Endothelial cell of umbilical vein (primary cell): ENCODE measurements at regions not wholly inside any gene's neighbourhood (a gene's known extent, or its start where the extent isn't known, plus 50 kb on each side); places are given as distances from the start of the nearest gene placed in this dataset.

Experiments used
- BruUV-seq: library from RNA; stranded (reverse); fragments of 400-500 nt; replicated peaks from 2 replicates; lab custom pipeline; 2021; lab: Mats Ljungman, UMichigan
- CTCF ChIA-PET: fragments of 300-600, 350-600 bp; sonication (Branson Sonifier 250); formaldehyde crosslinking; loops from one replicate; lab custom pipeline; 2021; ENCODE audit warnings: antibody characterized with exemption, inconsistent platforms; lab: Charles Lee
- POLR2A ChIA-PET: fragments of 300-600, 350-600 bp; sonication (Branson Sonifier 250); formaldehyde crosslinking; loops from one replicate; lab custom pipeline; 2021; ENCODE audit warnings: antibody characterized with exemption, inconsistent platforms; lab: Charles Lee
- DNase-seq: peaks from one replicate; pipeline ENCODE4 v3.0.0-alpha.2; 2011; ENCODE audit warnings: low read depth, low spot score
- FAIRE-seq: peaks from 2 replicates; lab custom pipeline; 2011; peaks lifted over from hg19 to GRCh38; lab: Jason Lieb, UNC
- H2AFZ ChIP-seq: 2 replicates; pipeline ENCODE4 v1.6.0; 2012; ENCODE audit warnings: low read depth, low read length, control low read depth, inconsistent platforms
- H3K27ac ChIP-seq: 2 replicates; pipeline ENCODE4 v1.5.1; 2011; ENCODE audit warnings: low read depth, mild to moderate bottlenecking, control low read depth, low read length, moderate library complexity; ENCODE audit not compliant: insufficient read depth
- H3K27me3 ChIP-seq, 2 experiments: 2 replicates each; pipeline versions ENCODE4 v1.6.0 to v1.6.1; 2011; ENCODE audit warnings: low read length in 2 of 2, mixed read lengths in 1 of 2; ENCODE audit not compliant: control insufficient read depth in 2 of 2, insufficient read depth in 2 of 2
- H3K36me3 ChIP-seq, 2 experiments: 2 replicates in 1 of 2; 3 replicates in 1 of 2; pipeline ENCODE4 v1.5.1; 2011; ENCODE audit warnings: low read length in 2 of 2, mild to moderate bottlenecking in 1 of 2, moderate library complexity in 1 of 2; ENCODE audit not compliant: control insufficient read depth in 2 of 2, insufficient read depth in 2 of 2; ENCODE audit errors: extremely low read depth in 1 of 2
- H3K4me1 ChIP-seq: 3 replicates; pipeline ENCODE4 v1.5.1; 2011; ENCODE audit warnings: mild to moderate bottlenecking, low read length; ENCODE audit not compliant: control insufficient read depth, insufficient read depth; ENCODE audit errors: extremely low read depth
- H3K4me2 ChIP-seq: 2 replicates; pipeline ENCODE4 v1.6.1; 2011; ENCODE audit warnings: low read length, control low read depth, mixed read lengths; ENCODE audit not compliant: insufficient read depth
- H3K4me3 ChIP-seq, 3 experiments: fragments of 200-600 bp in 1 of 3; sonication (generic), shearing (Covaris generic) in 1 of 3; replicated peaks in 1 of 3; 2 replicates each; pipeline ENCODE4 v1.5.1; 2011 to 2016; ENCODE audit warnings: control low read depth in 3 of 3, low read length in 3 of 3, mild to moderate bottlenecking in 2 of 3, inconsistent platforms in 1 of 3, low read depth in 1 of 3, moderate library complexity in 1 of 3; ENCODE audit not compliant: insufficient read depth in 1 of 3
- H3K79me2 ChIP-seq: 2 replicates; pipeline ENCODE4 v1.6.0; 2012; ENCODE audit warnings: low read length, inconsistent platforms; ENCODE audit not compliant: control insufficient read depth, insufficient read depth
- H3K9ac ChIP-seq: replicated peaks from 2 replicates; pipeline ENCODE3; 2011; ENCODE audit warnings: low read length, control low read depth; ENCODE audit not compliant: insufficient read depth; ENCODE audit errors: extremely low read depth
- H3K9me1 ChIP-seq: replicated peaks from 3 replicates; pipeline ENCODE4 v1.6.0; 2011; ENCODE audit warnings: mild to moderate bottlenecking, low read length; ENCODE audit not compliant: control insufficient read depth, insufficient read depth; ENCODE audit errors: extremely low read depth
- H3K9me3 ChIP-seq: replicated peaks from 2 replicates; pipeline ENCODE4 v1.5.1; 2012; ENCODE audit warnings: low read length, inconsistent platforms; ENCODE audit not compliant: control insufficient read depth, insufficient read depth
- H4K20me1 ChIP-seq: replicated peaks from 2 replicates; pipeline ENCODE3; 2011; ENCODE audit warnings: mild to moderate bottlenecking, low read length; ENCODE audit not compliant: control insufficient read depth, insufficient read depth; ENCODE audit errors: extremely low read depth
- CTCF ChIP-seq, 2 donors: IDR thresholded peaks; 1 replicate in 1 of 2; 2 replicates in 1 of 2; pipeline ENCODE4 v1.5.1; 2011; ENCODE audit warnings: low read length in 2 of 2, mild to moderate bottlenecking in 2 of 2, moderate library complexity in 2 of 2, control low read depth in 1 of 2, inconsistent platforms in 1 of 2, low read depth in 1 of 2; ENCODE audit not compliant: insufficient read depth in 1 of 2; ENCODE audit errors: extremely low read depth in 1 of 2
- EZH2 ChIP-seq: IDR thresholded peaks from 2 replicates; pipeline ENCODE4 v1.6.1; 2012; ENCODE audit warnings: borderline replicate concordance, low read depth, mild to moderate bottlenecking, moderate library complexity, low read length, inconsistent platforms; ENCODE audit not compliant: severe bottlenecking
- FOS ChIP-seq: IDR thresholded peaks from 2 replicates; pipeline ENCODE4 v1.6.1; 2011; ENCODE audit warnings: mild to moderate bottlenecking, low read length, moderate library complexity, borderline replicate concordance; ENCODE audit not compliant: insufficient read depth
- GATA2 ChIP-seq: IDR thresholded peaks from 2 replicates; pipeline ENCODE4 v1.7.0; 2011; ENCODE audit warnings: low read depth, mild to moderate bottlenecking, moderate library complexity, mixed read lengths, low read length; ENCODE audit not compliant: insufficient read length, insufficient read depth
- JUN ChIP-seq: IDR thresholded peaks from 2 replicates; pipeline ENCODE4 v1.6.1; 2011; ENCODE audit warnings: borderline replicate concordance, low read depth; ENCODE audit not compliant: insufficient read length, insufficient read depth
- MAX ChIP-seq: IDR thresholded peaks from 2 replicates; pipeline ENCODE4 v1.6.1; 2011; ENCODE audit not compliant: insufficient read depth, insufficient read length
- MYC ChIP-seq: IDR thresholded peaks from one replicate; pipeline ENCODE4 v1.6.1; 2011; ENCODE audit warnings: mild to moderate bottlenecking, low read depth, low read length
- POLR2A ChIP-seq: IDR thresholded peaks from 2 replicates; pipeline ENCODE4 v1.6.1; 2012; ENCODE audit warnings: low read depth, mild to moderate bottlenecking, control low read depth, low read length
- POLR2AphosphoS5 ChIP-seq: IDR thresholded peaks from 2 replicates; pipeline ENCODE4 v1.6.1; 2012; ENCODE audit warnings: low read depth, mild to moderate bottlenecking, control low read depth, low read length, moderate library complexity; ENCODE audit not compliant: insufficient read depth
- dilution Hi-C: fragments of 300-500 bp; cut with MboI; formaldehyde crosslinking; loops from one replicate; pipeline ENCODE4 v1.15.0; 2019; ENCODE audit warnings: low sequenced_read_pairs; ENCODE audit not compliant: extremely low pct_ligation_motif_present
- intact Hi-C: fragments of 100-400 bp; cut with micrococcal nuclease; formaldehyde crosslinking; loops from one replicate; pipeline ENCODE4 v1.10.0; 2022

GRCh38 chr1:218548764-218549163 is 203.6 kb downstream of the TGFB2 start:
- no peaks in the 10 kb centered on the region for H4K20me1 ChIP-seq
- intact Hi-C loops (no loop called here), dilution Hi-C loops (no loop called here)
- BruUV-seq = no TSS peak
- no peak overlapping the region for H2AFZ ChIP-seq
- no peaks in the 10 kb centered on the region for H3K9me1 ChIP-seq
- H3K9me3 ChIP-seq = no peaks in the 10 kb centered on the region
- H3K4me1 ChIP-seq = no peaks in the 10 kb centered on the region
- POLR2A ChIA-PET = no interaction called here
- no peak overlapping the region for H3K4me3 ChIP-seq
- H3K27ac ChIP-seq = no peak overlapping the region
- CTCF ChIA-PET = no interaction called here
- no peak overlapping the region for H3K4me2 ChIP-seq
- TF ChIP-seq JUN (no peak), POLR2A (no peak), GATA2 (no peak), MYC (no peak), POLR2AphosphoS5 (no peak), EZH2 (no peak), MAX (no peak), FOS (no peak), CTCF (IDR thresholded peaks at IDR 0.05; ENCODE audit: extremely low read depth in 1 of 2, insufficient read depth in 1 of 2, low read depth in 1 of 2, low read length in 2 of 2) (no peak)
- no peaks in the 10 kb centered on the region for H3K36me3 ChIP-seq
- no peak for FAIRE-seq
- no peaks in the 10 kb centered on the region for H3K27me3 ChIP-seq
- DNase-seq = no peak
- no peaks in the 10 kb centered on the region for H3K79me2 ChIP-seq
- H3K9ac ChIP-seq = no peak overlapping the region
